Tibial nerve (tissue), 4 donors: ENCODE measurements at regions not wholly inside any gene's neighbourhood (a gene's known extent, or its start where the extent isn't known, plus 50 kb on each side); places are given as distances from the start of the nearest gene placed in this dataset.

Source experiments
- CTCF ChIP-seq, 5 experiments: fragments of 200-600 bp in 3 of 5; fragments of 450-650 bp in 2 of 5; sonication (generic) in 3 of 5; IDR thresholded peaks; one replicate each; pipeline ENCODE4 v1.5.1; 2016 to 2019; ENCODE audit warnings: antibody characterized with exemption in 5 of 5, mild to moderate bottlenecking in 3 of 5, moderate library complexity in 2 of 5
- EP300 ChIP-seq, 2 donors: sonication (generic); formaldehyde crosslinking; IDR thresholded peaks; one replicate each; pipeline ENCODE4 v1.6.1; 2017; ENCODE audit warnings: antibody characterized with exemption in 2 of 2, mild to moderate bottlenecking in 1 of 2

- TF ChIP-seq CTCF (IDR thresholded peaks at IDR 0.05) (no peak), EP300 (IDR thresholded peaks at IDR 0.05) (no peak)
Measured at GRCh38 chr3:16686679-16687078, 81.5 kb upstream of the DAZL start.
